SK-N-SH (cell line): ENCODE measurements at regions not wholly inside any gene's neighbourhood (a gene's known extent, or its start where the extent isn't known, plus 50 kb on each side); places are given as distances from the start of the nearest gene placed in this dataset.
A peak's percentile ranks its signal among the peaks of the same experiment; 100 is the strongest.

Experiments used
- CTCF ChIA-PET: fragments of 300-600, 350-600 bp; formaldehyde crosslinking; extraction: SDS; loops from one replicate; lab custom pipeline; 2021; lab: Yijun Ruan, JAX
- POLR2A ChIA-PET: fragments of 350-600 bp; sonication (Branson Sonifier 250); formaldehyde crosslinking; extraction: SDS; loops from one replicate; lab custom pipeline; 2020; ENCODE audit warnings: antibody characterized with exemption, inconsistent platforms; lab: Yijun Ruan, JAX
- DNase-seq: peaks from one replicate; pipeline ENCODE4 v3.0.0; 2012
- H2AFZ ChIP-seq: fragments of 200-600 bp; sonication (generic); 2 replicates; pipeline ENCODE4 v1.8.1; 2016; ENCODE audit warnings: antibody characterized with exemption, mild to moderate bottlenecking, low read depth
- H3F3A ChIP-seq: fragments of 200-600 bp; sonication (generic); replicated peaks from 2 replicates; pipeline ENCODE3; 2016; ENCODE audit warnings: antibody characterized with exemption, mild to moderate bottlenecking; ENCODE audit not compliant: insufficient read depth
- H3K27ac ChIP-seq, 2 experiments: fragments of 200-500 bp in 1 of 2; fragments of 200-600 bp in 1 of 2; sonication (Bioruptor generic) in 1 of 2; sonication (generic), shearing (Covaris generic) in 1 of 2; 2 replicates each; pipeline versions ENCODE4 v1.5.1 to v1.6.1; 2014 to 2016; ENCODE audit warnings: low read depth in 2 of 2, inconsistent platforms in 1 of 2, low read length in 1 of 2, mild to moderate bottlenecking in 1 of 2, mixed read lengths in 1 of 2
- H3K27me3 ChIP-seq: fragments of 200-600 bp; sonication (generic), shearing (Covaris generic); 2 replicates; pipeline ENCODE4 v1.6.1; 2016; ENCODE audit warnings: mixed run types; ENCODE audit not compliant: insufficient read depth
- H3K36me3 ChIP-seq, 2 experiments: fragments of 200-500 bp in 1 of 2; fragments of 200-600 bp in 1 of 2; sonication (Bioruptor generic) in 1 of 2; sonication (generic) in 1 of 2; replicated peaks in 1 of 2; 2 replicates each; pipeline versions ENCODE3 to v1.5.1; 2014 to 2016; ENCODE audit warnings: low read length in 1 of 2, mild to moderate bottlenecking in 1 of 2; ENCODE audit not compliant: insufficient read depth in 2 of 2, control insufficient read depth in 1 of 2
- H3K4me1 ChIP-seq, 2 experiments: fragments of 200-500 bp in 1 of 2; fragments of 200-600 bp in 1 of 2; sonication (Bioruptor generic) in 1 of 2; sonication (generic), shearing (Covaris generic) in 1 of 2; 2 replicates each; pipeline versions ENCODE4 v1.5.1 to v1.6.1; 2014 to 2016; ENCODE audit warnings: low read depth in 1 of 2, low read length in 1 of 2, mixed run types in 1 of 2; ENCODE audit not compliant: insufficient read depth in 2 of 2, control insufficient read depth in 1 of 2
- H3K4me2 ChIP-seq: fragments of 200-600 bp; sonication (generic), shearing (Covaris generic); 2 replicates; pipeline ENCODE4 v1.6.1; 2017; ENCODE audit warnings: mixed run types
- H3K4me3 ChIP-seq, 2 experiments: fragments of 200-500 bp in 1 of 2; fragments of 200-600 bp in 1 of 2; sonication (Bioruptor generic) in 1 of 2; sonication (generic), shearing (Covaris generic) in 1 of 2; 2 replicates each; pipeline versions ENCODE4 v1.5.1 to v1.8.1; 2014 to 2016; ENCODE audit warnings: low read depth in 2 of 2, inconsistent platforms in 1 of 2, low read length in 1 of 2, mild to moderate bottlenecking in 1 of 2, mixed read lengths in 1 of 2, moderate library complexity in 1 of 2
- H3K79me2 ChIP-seq: fragments of 200-600 bp; sonication (generic); 2 replicates; pipeline ENCODE4 v1.8.1; 2017; ENCODE audit warnings: mild to moderate bottlenecking; ENCODE audit not compliant: insufficient read depth
- H3K9ac ChIP-seq: fragments of 200-600 bp; sonication (generic); 2 replicates; pipeline ENCODE4 v1.6.1; 2017; ENCODE audit warnings: mixed run types
- H3K9me2 ChIP-seq: fragments of 200-600 bp; sonication (generic); 2 replicates; pipeline ENCODE4 v1.6.1; 2017; ENCODE audit warnings: mixed run types
- H3K9me3 ChIP-seq: fragments of 200-600 bp; sonication (generic); 2 replicates; pipeline ENCODE4 v1.6.1; 2017; ENCODE audit warnings: mixed run types, mild to moderate bottlenecking, moderate library complexity
- H4K20me1 ChIP-seq: fragments of 200-600 bp; sonication (generic); 2 replicates; pipeline ENCODE4 v1.6.1; 2017; ENCODE audit warnings: mild to moderate bottlenecking, mixed run types; ENCODE audit not compliant: insufficient read depth
- CTCF ChIP-seq: fragments of 200-600 bp; sonication (generic); IDR thresholded peaks from 2 replicates; pipeline ENCODE4 v1.6.1; 2017; ENCODE audit warnings: antibody characterized with exemption, mild to moderate bottlenecking, moderate library complexity
- EP300 ChIP-seq, 2 experiments: IDR thresholded peaks; 2 replicates each; pipeline versions ENCODE4 v1.4.0 to v1.6.1; 2012; ENCODE audit warnings: borderline replicate concordance in 1 of 2, low read depth in 1 of 2, low read length in 1 of 2
- EZH2phosphoT487 ChIP-seq: fragments of 200-600 bp; sonication (generic); IDR thresholded peaks from 2 replicates; pipeline ENCODE4 v1.6.1; 2017; ENCODE audit warnings: low read depth, mixed run types, mild to moderate bottlenecking, antibody characterized with exemption, moderate library complexity, borderline replicate concordance
- FOXM1 ChIP-seq: IDR thresholded peaks from 2 replicates; pipeline ENCODE4 v1.4.0; 2012; ENCODE audit warnings: low read depth, mild to moderate bottlenecking
- GABPA ChIP-seq: IDR thresholded peaks from 2 replicates; pipeline ENCODE4 v1.4.0; 2012; ENCODE audit warnings: low read depth, mild to moderate bottlenecking
- GATA2 ChIP-seq: sonication (generic); formaldehyde crosslinking; IDR thresholded peaks from 2 replicates; pipeline ENCODE4 v1.5.0; 2020; ENCODE audit warnings: mild to moderate bottlenecking, missing genetic modification reagents
- MXI1 ChIP-seq: IDR thresholded peaks from 2 replicates; pipeline ENCODE4 v1.6.1; 2012; ENCODE audit warnings: mild to moderate bottlenecking, low read depth, low read length, improper control_type of control experiment
- RFX5 ChIP-seq: IDR thresholded peaks from 2 replicates; pipeline ENCODE4 v1.6.1; 2012; ENCODE audit warnings: mild to moderate bottlenecking, improper control_type of control experiment, low read length
- TCF12 ChIP-seq: IDR thresholded peaks from 2 replicates; pipeline ENCODE4 v1.4.0; 2012
- USF1 ChIP-seq: IDR thresholded peaks from 2 replicates; pipeline ENCODE4 v1.4.0; 2012; ENCODE audit warnings: low read depth, borderline replicate concordance
- ZBTB33 ChIP-seq: IDR thresholded peaks from 2 replicates; pipeline ENCODE4 v1.4.0; 2012; ENCODE audit warnings: low read depth, borderline replicate concordance
- WGBS: methylation state at CpG from one replicate; pipeline ENCODE4 v1.1.6; 2017; ENCODE audit warnings: low lambda C conversion rate; 5-methylcytosine and 5-hydroxymethylcytosine counted together

GRCh38 chr9:126230692-126231091 is 95.9 kb upstream of the MVB12B start:
- H3K9me2 ChIP-seq, result no peaks in the 10 kb centered on the region
- no peak for TF ChIP-seq CTCF
- TF ChIP-seq GABPA, result no peak
- H4K20me1 ChIP-seq, result no peaks in the 10 kb centered on the region
- peak; percentile 4 for DNase-seq
- H3K4me2 ChIP-seq, result no peak overlapping the region
- no peak overlapping the region for H3K27ac ChIP-seq
- H3K9ac ChIP-seq, result no peak overlapping the region
- H3K79me2 ChIP-seq, result no peaks in the 10 kb centered on the region
- POLR2A ChIA-PET, result no interaction called here
- no peaks in the 10 kb centered on the region for H3K27me3 ChIP-seq
- no peak overlapping the region for H2AFZ ChIP-seq
- H3K4me3 ChIP-seq, result no peak overlapping the region
- peaks cover 0 to 5% of the 10 kb centered on the region in 2 experiments; a peak in 1 of 4 replicates for H3K4me1 ChIP-seq
- CTCF ChIA-PET, result interaction anchor here (1.5 to 3.2 kb wide), 4 partner anchors 17 to 823 kb away, joined by 6 to 20 read pairs (median 10); no protein-coding TSS in a partner anchor
- no peaks in the 10 kb centered on the region for H3K9me3 ChIP-seq
- H3K36me3 ChIP-seq, result no peaks in the 10 kb centered on the region
- no peaks in the 10 kb centered on the region for H3F3A ChIP-seq
- WGBS, result 87% methylated on average over 11 of the region's 11 CpGs

DNA sequence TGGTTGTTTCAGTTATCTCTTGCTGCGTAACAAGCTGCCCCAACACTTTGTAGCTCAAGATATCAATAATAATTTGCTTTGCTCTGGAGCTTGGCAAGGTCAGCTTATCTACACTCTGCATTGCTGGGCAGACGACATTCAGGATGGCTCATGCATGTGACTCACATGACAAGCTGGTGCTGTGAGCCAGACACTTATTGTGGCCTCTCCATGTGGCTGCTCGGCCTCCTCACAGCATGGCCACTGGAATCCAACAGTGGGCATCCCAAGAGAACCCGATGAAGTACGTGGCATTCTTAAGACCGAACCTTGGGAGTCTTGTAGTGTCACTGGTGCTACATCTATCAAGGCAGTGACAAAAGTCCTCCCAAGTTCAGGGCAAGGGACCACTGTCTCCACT is 94.2 kb upstream of the MVB12B start:
- no peak overlapping the region for H3K27ac ChIP-seq
- no peak overlapping the region for H3K4me2 ChIP-seq
- peaks cover 0 to 5% of the 10 kb centered on the region in 2 experiments; a peak in 1 of 4 replicates for H3K4me1 ChIP-seq
- H3K9ac ChIP-seq, result no peak overlapping the region
- ChIA-PET CTCF (interaction anchor here (1.0 to 2.7 kb wide), 2 partner anchors 259 to 824 kb away, joined by 5 to 9 read pairs; no protein-coding TSS in a partner anchor), POLR2A (no interaction called here)
- no peaks in the 10 kb centered on the region for H4K20me1 ChIP-seq
- no peaks in the 10 kb centered on the region for H3K9me3 ChIP-seq
- no peak overlapping the region for H2AFZ ChIP-seq
- H3F3A ChIP-seq, result no peaks in the 10 kb centered on the region
- H3K36me3 ChIP-seq, result no peaks in the 10 kb centered on the region
- TF ChIP-seq GABPA (no peak), FOXM1 (no peak), EP300 (IDR thresholded peaks at IDR 0.05; ENCODE audit: borderline replicate concordance in 1 of 2, low read depth in 1 of 2, low read length in 1 of 2) (no peak), RFX5 (no peak), USF1 (no peak), EZH2phosphoT487 (no peak), TCF12 (no peak), MXI1 (no peak)
- H3K79me2 ChIP-seq, result no peaks in the 10 kb centered on the region
- peak; percentile 2 for DNase-seq
- H3K27me3 ChIP-seq, result no peaks in the 10 kb centered on the region
- H3K9me2 ChIP-seq, result no peaks in the 10 kb centered on the region
- 73% methylated on average over 4 of the region's 6 CpGs for WGBS
- no peak overlapping the region for H3K4me3 ChIP-seq

DNA sequence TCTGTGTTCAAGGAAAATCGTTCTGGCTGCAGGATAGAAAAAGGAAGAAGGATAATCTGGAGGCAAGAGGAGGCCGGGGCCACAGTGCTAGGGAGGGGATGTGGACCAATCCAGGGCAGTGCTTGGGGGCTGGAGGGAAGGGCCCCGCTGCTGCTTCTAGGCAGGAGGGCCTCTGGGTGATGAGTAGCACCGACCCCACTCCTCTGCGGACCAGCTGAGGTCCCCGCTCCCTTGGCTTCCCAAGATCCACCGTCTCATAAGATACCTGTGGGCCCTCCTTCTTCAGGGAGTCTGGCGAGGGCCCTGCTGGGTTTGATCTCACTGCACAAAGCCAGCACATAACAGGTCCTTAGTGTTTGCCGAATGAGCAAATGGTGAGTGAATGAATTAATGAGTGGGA is 93.5 kb upstream of the MVB12B start:
- no peaks in the 10 kb centered on the region for H4K20me1 ChIP-seq
- H3K4me2 ChIP-seq, result no peak overlapping the region
- H3K9me2 ChIP-seq, result no peaks in the 10 kb centered on the region
- no peak overlapping the region for H2AFZ ChIP-seq
- peaks cover 0 to 5% of the 10 kb centered on the region in 2 experiments; a peak in 1 of 4 replicates for H3K4me1 ChIP-seq
- no peaks in the 10 kb centered on the region for H3K9me3 ChIP-seq
- H3K36me3 ChIP-seq, result no peaks in the 10 kb centered on the region
- no peak overlapping the region for H3K9ac ChIP-seq
- POLR2A ChIA-PET, result no interaction called here
- no peak overlapping the region for H3K27ac ChIP-seq
- whole genome bisulfite sequencing, result 45% methylated on average over 6 of the region's 9 CpGs
- TF ChIP-seq GATA2 (CRISPR knock-in tag) (no peak), RFX5 (no peak), ZBTB33 (no peak)
- H3K79me2 ChIP-seq, result no peaks in the 10 kb centered on the region
- no peak overlapping the region for H3K4me3 ChIP-seq
- DNase-seq, result peak; percentile 12
- CTCF ChIA-PET, result interaction anchor here (1.0 to 2.7 kb wide), 3 partner anchors 258 to 825 kb away, joined by 5 to 9 read pairs (median 6); no protein-coding TSS in a partner anchor
- no peaks in the 10 kb centered on the region for H3F3A ChIP-seq
- no peaks in the 10 kb centered on the region for H3K27me3 ChIP-seq
